ENCODE measurements at regions not wholly inside any gene's neighbourhood (a gene's known extent, or its start where the extent isn't known, plus 50 kb on each side); places are given as distances from the start of the nearest gene placed in this dataset.

GRCh38 chr6:43898358-43899131, 128.5 kb downstream of the VEGFA start:
- TF ChIP-seq POLR2AphosphoS5 (IDR thresholded peaks at IDR 0.05; ENCODE audit: low read depth, low read length) (no peak), SIN3A (IDR thresholded peaks at IDR 0.05; ENCODE audit: borderline replicate concordance, insufficient read depth, low read length) (no peak), REST (IDR thresholded peaks at IDR 0.05; ENCODE audit: insufficient read depth in 1 of 2, low read depth in 2 of 2, low read length in 2 of 2) (no peak), TAF1 (IDR thresholded peaks at IDR 0.05; ENCODE audit: borderline replicate concordance, insufficient read depth, low read length) (no peak)

Measured in PFSK-1 (cell line).